ENCODE measurements at regions not wholly inside any gene's neighbourhood (a gene's known extent, or its start where the extent isn't known, plus 50 kb on each side); places are given as distances from the start of the nearest gene placed in this dataset.
"Not testable (repeated sequence)": the region's sequence is repeated elsewhere in the genome, so short reads cannot be mapped to it uniquely, and the experiment has no call there.

- WGBS, 2 experiments: 83 to 97% methylated on average over 2 of the region's 2 CpGs
These were observed 244.6 kb upstream of the CCL2 start for GRCh38 chr17:34010534-34010933.

GRCh38 chr17:34011599-34011998 lies 243.5 kb upstream of the CCL2 start:
- Histone ChIP-seq H3K4me1 (ENCODE audit: control insufficient read depth, insufficient read depth, low read length) (peaks cover 3% of the 10 kb centered on the region), H3K4me3 (ENCODE audit: insufficient read depth, low read depth, low read length) (no peak overlapping the region), H3K27me3 (ENCODE audit: control insufficient read depth, insufficient read depth, low read length, poor library complexity, severe bottlenecking) (no peaks in the 10 kb centered on the region), H3K36me3 (ENCODE audit: control insufficient read depth, insufficient read depth, low read length) (no peaks in the 10 kb centered on the region), H3K9me3 (ENCODE audit: control insufficient read depth, low read length) (no peaks in the 10 kb centered on the region), H3K27ac (ENCODE audit: insufficient read depth, low read depth, low read length, poor library complexity, severe bottlenecking) (no peak overlapping the region)
- 90 to 91% methylated on average over 3 of the region's 3 CpGs for WGBS, 2 experiments

More at GRCh38 chr17:34010534-34010933, 244.6 kb upstream of the CCL2 start:
- H3K36me3 ChIP-seq (ENCODE audit: control insufficient read depth, insufficient read depth, low read length): no peaks in the 10 kb centered on the region
- H3K27me3 ChIP-seq (ENCODE audit: control insufficient read depth, insufficient read depth, low read length, poor library complexity, severe bottlenecking): no peaks in the 10 kb centered on the region
- H3K27ac ChIP-seq (ENCODE audit: insufficient read depth, low read depth, low read length, poor library complexity, severe bottlenecking): no peak overlapping the region
- peaks cover 3% of the 10 kb centered on the region for H3K4me1 ChIP-seq (ENCODE audit: control insufficient read depth, insufficient read depth, low read length)
- H3K9me3 ChIP-seq (ENCODE audit: control insufficient read depth, low read length): no peaks in the 10 kb centered on the region
- no peak overlapping the region for H3K4me3 ChIP-seq (ENCODE audit: insufficient read depth, low read depth, low read length)

- peaks cover 3% of the 10 kb centered on the region for H3K4me1 ChIP-seq (ENCODE audit: control insufficient read depth, insufficient read depth, low read length)
- no peak overlapping the region for H3K4me3 ChIP-seq (ENCODE audit: insufficient read depth, low read depth, low read length)
- no peaks in the 10 kb centered on the region for H3K36me3 ChIP-seq (ENCODE audit: control insufficient read depth, insufficient read depth, low read length)
- no peaks in the 10 kb centered on the region for H3K9me3 ChIP-seq (ENCODE audit: control insufficient read depth, low read length)
- no peaks in the 10 kb centered on the region for H3K27me3 ChIP-seq (ENCODE audit: control insufficient read depth, insufficient read depth, low read length, poor library complexity, severe bottlenecking)
- 89 to 90% methylated on average over 4 to 5 of the region's 5 CpGs for WGBS, 2 experiments
- H3K27ac ChIP-seq (ENCODE audit: insufficient read depth, low read depth, low read length, poor library complexity, severe bottlenecking): no peak overlapping the region
These were observed 242.2 kb upstream of the CCL2 start for GRCh38 chr17:34012709-34013375.

- WGBS, 2 experiments: 88% methylated on average over 2 of the region's 2 CpGs
- H3K27me3 ChIP-seq (ENCODE audit: control insufficient read depth, insufficient read depth, low read length, poor library complexity, severe bottlenecking): no peaks in the 10 kb centered on the region
- H3K4me3 ChIP-seq (ENCODE audit: insufficient read depth, low read depth, low read length): no peak overlapping the region
- H3K4me1 ChIP-seq (ENCODE audit: control insufficient read depth, insufficient read depth, low read length): peaks cover 3% of the 10 kb centered on the region
- no peak overlapping the region for H3K27ac ChIP-seq (ENCODE audit: insufficient read depth, low read depth, low read length, poor library complexity, severe bottlenecking)
- H3K36me3 ChIP-seq (ENCODE audit: control insufficient read depth, insufficient read depth, low read length): no peaks in the 10 kb centered on the region
- no peaks in the 10 kb centered on the region for H3K9me3 ChIP-seq (ENCODE audit: control insufficient read depth, low read length)
These were observed 239.8 kb upstream of the CCL2 start for GRCh38 chr17:34015253-34015652.

- 91 to 92% methylated on average over 4 of the region's 4 CpGs for WGBS, 2 experiments
- H3K4me1 ChIP-seq (ENCODE audit: control insufficient read depth, insufficient read depth, low read length): peaks cover 5% of the 10 kb centered on the region
- no peak overlapping the region for H3K27ac ChIP-seq (ENCODE audit: insufficient read depth, low read depth, low read length, poor library complexity, severe bottlenecking)
- no peaks in the 10 kb centered on the region for H3K27me3 ChIP-seq (ENCODE audit: control insufficient read depth, insufficient read depth, low read length, poor library complexity, severe bottlenecking)
- H3K4me3 ChIP-seq (ENCODE audit: insufficient read depth, low read depth, low read length): no peak overlapping the region
- H3K9me3 ChIP-seq (ENCODE audit: control insufficient read depth, low read length): no peaks in the 10 kb centered on the region
- no peaks in the 10 kb centered on the region for H3K36me3 ChIP-seq (ENCODE audit: control insufficient read depth, insufficient read depth, low read length)
These were observed 230.7 kb upstream of the CCL2 start for GRCh38 chr17:34024386-34024785.

- Histone ChIP-seq H3K4me1 (ENCODE audit: control insufficient read depth, insufficient read depth, low read length) (peaks cover 5% of the 10 kb centered on the region), H3K27ac (ENCODE audit: insufficient read depth, low read depth, low read length, poor library complexity, severe bottlenecking) (no peak overlapping the region), H3K36me3 (ENCODE audit: control insufficient read depth, insufficient read depth, low read length) (no peaks in the 10 kb centered on the region), H3K9me3 (ENCODE audit: control insufficient read depth, low read length) (no peaks in the 10 kb centered on the region), H3K4me3 (ENCODE audit: insufficient read depth, low read depth, low read length) (no peak overlapping the region), H3K27me3 (ENCODE audit: control insufficient read depth, insufficient read depth, low read length, poor library complexity, severe bottlenecking) (no peaks in the 10 kb centered on the region)
- WGBS, 2 experiments: 88 to 95% methylated on average over 2 of the region's 2 CpGs
These were observed 230.1 kb upstream of the CCL2 start for GRCh38 chr17:34024806-34025551.

GRCh38 chr17:34030601-34031000 lies 224.5 kb upstream of the CCL2 start:
- not testable (repeated sequence) for H3K27me3 ChIP-seq (ENCODE audit: control insufficient read depth, insufficient read depth, low read length, poor library complexity, severe bottlenecking); H3K36me3 ChIP-seq (ENCODE audit: control insufficient read depth, insufficient read depth, low read length); H3K9me3 ChIP-seq (ENCODE audit: control insufficient read depth, low read length); H3K4me1 ChIP-seq (ENCODE audit: control insufficient read depth, insufficient read depth, low read length); H3K27ac ChIP-seq (ENCODE audit: insufficient read depth, low read depth, low read length, poor library complexity, severe bottlenecking); H3K4me3 ChIP-seq (ENCODE audit: insufficient read depth, low read depth, low read length)
- 75% methylated on average over 7 of the region's 7 CpGs for WGBS, 2 experiments

- not testable (repeated sequence) for H3K9me3 ChIP-seq (ENCODE audit: control insufficient read depth, low read length); H3K27me3 ChIP-seq (ENCODE audit: control insufficient read depth, insufficient read depth, low read length, poor library complexity, severe bottlenecking); H3K4me1 ChIP-seq (ENCODE audit: control insufficient read depth, insufficient read depth, low read length); H3K36me3 ChIP-seq (ENCODE audit: control insufficient read depth, insufficient read depth, low read length); H3K4me3 ChIP-seq (ENCODE audit: insufficient read depth, low read depth, low read length); H3K27ac ChIP-seq (ENCODE audit: insufficient read depth, low read depth, low read length, poor library complexity, severe bottlenecking)
These were observed 222.8 kb upstream of the CCL2 start for GRCh38 chr17:34032305-34032704.

- not testable (repeated sequence) for H3K36me3 ChIP-seq (ENCODE audit: control insufficient read depth, insufficient read depth, low read length); H3K4me3 ChIP-seq (ENCODE audit: insufficient read depth, low read depth, low read length); H3K27ac ChIP-seq (ENCODE audit: insufficient read depth, low read depth, low read length, poor library complexity, severe bottlenecking); H3K4me1 ChIP-seq (ENCODE audit: control insufficient read depth, insufficient read depth, low read length); H3K9me3 ChIP-seq (ENCODE audit: control insufficient read depth, low read length); H3K27me3 ChIP-seq (ENCODE audit: control insufficient read depth, insufficient read depth, low read length, poor library complexity, severe bottlenecking)
- 96 to 97% methylated on average over 9 of the region's 9 CpGs for WGBS, 2 experiments
These were observed 216.3 kb upstream of the CCL2 start for GRCh38 chr17:34038786-34039185.

GRCh38 chr17:34039213-34039612 lies 215.9 kb upstream of the CCL2 start:
- not testable (repeated sequence) for H3K9me3 ChIP-seq (ENCODE audit: control insufficient read depth, low read length); H3K27me3 ChIP-seq (ENCODE audit: control insufficient read depth, insufficient read depth, low read length, poor library complexity, severe bottlenecking); H3K4me1 ChIP-seq (ENCODE audit: control insufficient read depth, insufficient read depth, low read length); H3K36me3 ChIP-seq (ENCODE audit: control insufficient read depth, insufficient read depth, low read length); H3K4me3 ChIP-seq (ENCODE audit: insufficient read depth, low read depth, low read length); H3K27ac ChIP-seq (ENCODE audit: insufficient read depth, low read depth, low read length, poor library complexity, severe bottlenecking)
- WGBS, 2 experiments: 88 to 89% methylated on average over 11 of the region's 11 CpGs
